ENCODE measurements at regions not wholly inside any gene's neighbourhood (a gene's known extent, or its start where the extent isn't known, plus 50 kb on each side); places are given as distances from the start of the nearest gene placed in this dataset.
"Not testable (repeated sequence)": the region's sequence is repeated elsewhere in the genome, so short reads cannot be mapped to it uniquely, and the experiment has no call there.

- DNase-seq = no peak
These were observed 689.7 kb upstream of the GJE1 start for GRCh38 chr6:141443032-141443431.

- DNase-seq = no peak
These were observed 693.2 kb upstream of the GJE1 start for GRCh38 chr6:141439513-141439912.

- no peak for DNase-seq
These were observed 695.0 kb upstream of the GJE1 start for GRCh38 chr6:141437685-141438084.

- no peak for DNase-seq
These were observed 695.7 kb upstream of the GJE1 start for GRCh38 chr6:141437011-141437410.

GRCh38 chr6:141426400-141426980 lies 706.2 kb upstream of the GJE1 start:
- no peak for DNase-seq

- no peak for DNase-seq
These were observed 711.3 kb upstream of the GJE1 start for GRCh38 chr6:141421378-141421777.

GRCh38 chr6:141418076-141418475 lies 714.6 kb upstream of the GJE1 start:
- DNase-seq = no peak

GRCh38 chr6:141415896-141416295 lies 716.8 kb upstream of the GJE1 start:
- no peak for DNase-seq

GRCh38 chr6:141413196-141413595 lies 719.5 kb upstream of the GJE1 start:
- no peak for DNase-seq

- DNase-seq = no peak
These were observed 726.0 kb upstream of the GJE1 start for GRCh38 chr6:141406761-141407160.

GRCh38 chr6:141403827-141404226 lies 728.9 kb upstream of the GJE1 start:
- no peak for DNase-seq

GRCh38 chr6:141403103-141403502 lies 729.6 kb upstream of the GJE1 start:
- no peak for DNase-seq

GRCh38 chr6:141402489-141402888 lies 730.2 kb upstream of the GJE1 start:
- DNase-seq = no peak

GRCh38 chr6:141401851-141402250 lies 730.9 kb upstream of the GJE1 start:
- DNase-seq = no peak

GRCh38 chr6:141401168-141401567 lies 731.6 kb upstream of the GJE1 start:
- no peak for DNase-seq

- no peak for DNase-seq
These were observed 733.8 kb upstream of the GJE1 start for GRCh38 chr6:141398949-141399348.

- DNase-seq = no peak
These were observed 737.2 kb upstream of the GJE1 start for GRCh38 chr6:141395443-141396008.

GRCh38 chr6:141394565-141395051 lies 738.1 kb upstream of the GJE1 start:
- DNase-seq = no peak

GRCh38 chr6:141394125-141394536 lies 738.6 kb upstream of the GJE1 start:
- no peak for DNase-seq

GRCh38 chr6:141393405-141394124 lies 739.2 kb upstream of the GJE1 start:
- DNase-seq = no peak

GRCh38 chr6:141391135-141391534 lies 741.6 kb upstream of the GJE1 start:
- not testable (repeated sequence) for DNase-seq

- DNase-seq = no peak
These were observed 744.1 kb upstream of the GJE1 start for GRCh38 chr6:141388666-141389065.

- DNase-seq = no peak
These were observed 762.3 kb upstream of the GJE1 start for GRCh38 chr6:141370438-141370837.

- DNase-seq = not testable (repeated sequence)
These were observed 765.9 kb upstream of the GJE1 start for GRCh38 chr6:141366796-141367195.

Data from NCI-H345 (cell line).